ENCODE measurements at regions not wholly inside any gene's neighbourhood (a gene's known extent, or its start where the extent isn't known, plus 50 kb on each side); places are given as distances from the start of the nearest gene placed in this dataset.

- TF ChIP-seq CTCF (conservative IDR thresholded peaks at IDR 0.05; ENCODE audit: low read length) (no peak), EZH2phosphoT487 (IDR thresholded peaks at IDR 0.05; ENCODE audit: borderline replicate concordance) (no peak)
Measured at GRCh38 chr5:54897001-54897400, 88.4 kb downstream of the ESM1 start.

Measured in Loucy (cell line).